CD8-positive, alpha-beta memory T cell (primary cell): ENCODE measurements at regions not wholly inside any gene's neighbourhood (a gene's known extent, or its start where the extent isn't known, plus 50 kb on each side); places are given as distances from the start of the nearest gene placed in this dataset.

Experiments
- CTCF ChIA-PET: fragments of 350-600 bp; sonication (Branson Sonifier 250); formaldehyde crosslinking; loops from one replicate; lab custom pipeline; 2021; ENCODE audit warnings: antibody characterized with exemption; lab: Charles Lee
- POLR2A ChIA-PET: fragments of 350-600 bp; sonication (Branson Sonifier 250); formaldehyde crosslinking; loops from one replicate; lab custom pipeline; 2021; ENCODE audit warnings: antibody characterized with exemption; lab: Charles Lee
- DNase-seq, 5 donors: peaks; one replicate each; pipeline versions ENCODE4 v3.0.0 to v3.0.0-alpha.2; 2020 to 2022; ENCODE audit warnings: mixed read lengths in 1 of 5
- H3K27ac ChIP-seq: one replicate; pipeline ENCODE4 v1.7.0; 2013; ENCODE audit warnings: low read depth, mild to moderate bottlenecking, low read length, moderate library complexity
- H3K27me3 ChIP-seq: 2 replicates; pipeline ENCODE4 v1.7.0; 2013; ENCODE audit warnings: low read length, mild to moderate bottlenecking; ENCODE audit not compliant: insufficient read depth, poor library complexity, severe bottlenecking
- H3K36me3 ChIP-seq: 2 replicates; pipeline ENCODE4 v1.7.0; 2013; ENCODE audit warnings: mild to moderate bottlenecking, low read length, moderate library complexity; ENCODE audit not compliant: insufficient read depth
- H3K4me1 ChIP-seq: 2 replicates; pipeline ENCODE4 v1.7.0; 2013; ENCODE audit warnings: mild to moderate bottlenecking, low read length, moderate library complexity; ENCODE audit not compliant: insufficient read depth
- H3K4me3 ChIP-seq: 2 replicates; pipeline ENCODE4 v1.7.0; 2013; ENCODE audit warnings: mild to moderate bottlenecking, low read length
- H3K9me3 ChIP-seq: 2 replicates; pipeline ENCODE4 v1.7.0; 2013; ENCODE audit warnings: mild to moderate bottlenecking, low read length
- H3K27ac Mint-ChIP-seq, 8 donors: one replicate each; pipeline ENCODE4 v1.8.0; 2020 to 2021; ENCODE audit warnings: mixed read lengths in 8 of 8, mild to moderate bottlenecking in 6 of 8, inconsistent platforms in 3 of 8, moderate library complexity in 3 of 8
- H3K27me3 Mint-ChIP-seq, 2 donors: one replicate each; pipeline ENCODE4 v1.8.0; 2020 to 2021; ENCODE audit warnings: mixed read lengths in 2 of 2, mild to moderate bottlenecking in 1 of 2, moderate library complexity in 1 of 2
- H3K36me3 Mint-ChIP-seq, 3 donors: one replicate each; pipeline ENCODE4 v1.8.0; 2020 to 2021; ENCODE audit warnings: mixed read lengths in 3 of 3, inconsistent platforms in 1 of 3, mild to moderate bottlenecking in 1 of 3
- H3K4me1 Mint-ChIP-seq, 3 donors: one replicate each; pipeline ENCODE4 v1.8.0; 2020 to 2021; ENCODE audit warnings: mixed read lengths in 3 of 3, inconsistent platforms in 1 of 3, mild to moderate bottlenecking in 1 of 3
- H3K4me3 Mint-ChIP-seq, 7 donors: one replicate each; pipeline ENCODE4 v1.8.0; 2020 to 2021; ENCODE audit warnings: mixed read lengths in 7 of 7, mild to moderate bottlenecking in 6 of 7, moderate library complexity in 4 of 7, inconsistent platforms in 2 of 7
- H3K9me3 Mint-ChIP-seq, 5 donors: one replicate each; pipeline ENCODE4 v1.8.0; 2020 to 2022; ENCODE audit warnings: mixed read lengths in 5 of 5, mild to moderate bottlenecking in 3 of 5, moderate library complexity in 2 of 5, inconsistent platforms in 1 of 5

DNA sequence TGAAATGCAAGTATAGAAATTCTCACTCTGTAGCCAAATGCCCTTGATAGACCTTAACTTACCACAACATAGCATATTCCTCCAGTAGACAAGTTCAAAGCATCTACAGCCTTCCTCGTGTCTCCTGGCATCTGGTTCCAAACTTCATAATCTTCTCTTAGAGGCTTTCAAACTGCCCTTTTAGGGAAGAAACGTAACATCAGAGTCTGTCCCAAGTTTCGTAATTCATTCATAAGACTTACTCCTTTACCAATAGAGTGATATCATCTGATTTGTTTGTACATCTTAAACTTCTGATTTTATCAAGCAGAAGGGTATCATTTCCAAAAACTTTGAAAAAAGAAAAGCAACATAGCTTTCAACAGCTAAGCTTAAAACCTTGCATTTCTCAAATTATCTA, 137.4 kb downstream of the SPRY2 start:
- Histone ChIP-seq H3K4me1 (no peaks in the 10 kb centered on the region), H3K27me3 (no peaks in the 10 kb centered on the region), H3K4me3 (no peak overlapping the region), H3K27ac (no peak overlapping the region), H3K9me3 (no peaks in the 10 kb centered on the region), H3K36me3 (no peaks in the 10 kb centered on the region)
- no peak overlapping the region for H3K27ac Mint-ChIP-seq
- DNase-seq = no peak
- POLR2A ChIA-PET = no interaction called here
- H3K27me3 Mint-ChIP-seq = peaks cover 0 to 5% of the 10 kb centered on the region in 2 donors
- H3K36me3 Mint-ChIP-seq = no peaks in the 10 kb centered on the region
- no peaks in the 10 kb centered on the region for H3K4me1 Mint-ChIP-seq
- CTCF ChIA-PET = no interaction called here
- H3K9me3 Mint-ChIP-seq = peaks cover 0 to 2% (median 0%) of the 10 kb centered on the region in 5 donors
- no peak overlapping the region for H3K4me3 Mint-ChIP-seq

DNA sequence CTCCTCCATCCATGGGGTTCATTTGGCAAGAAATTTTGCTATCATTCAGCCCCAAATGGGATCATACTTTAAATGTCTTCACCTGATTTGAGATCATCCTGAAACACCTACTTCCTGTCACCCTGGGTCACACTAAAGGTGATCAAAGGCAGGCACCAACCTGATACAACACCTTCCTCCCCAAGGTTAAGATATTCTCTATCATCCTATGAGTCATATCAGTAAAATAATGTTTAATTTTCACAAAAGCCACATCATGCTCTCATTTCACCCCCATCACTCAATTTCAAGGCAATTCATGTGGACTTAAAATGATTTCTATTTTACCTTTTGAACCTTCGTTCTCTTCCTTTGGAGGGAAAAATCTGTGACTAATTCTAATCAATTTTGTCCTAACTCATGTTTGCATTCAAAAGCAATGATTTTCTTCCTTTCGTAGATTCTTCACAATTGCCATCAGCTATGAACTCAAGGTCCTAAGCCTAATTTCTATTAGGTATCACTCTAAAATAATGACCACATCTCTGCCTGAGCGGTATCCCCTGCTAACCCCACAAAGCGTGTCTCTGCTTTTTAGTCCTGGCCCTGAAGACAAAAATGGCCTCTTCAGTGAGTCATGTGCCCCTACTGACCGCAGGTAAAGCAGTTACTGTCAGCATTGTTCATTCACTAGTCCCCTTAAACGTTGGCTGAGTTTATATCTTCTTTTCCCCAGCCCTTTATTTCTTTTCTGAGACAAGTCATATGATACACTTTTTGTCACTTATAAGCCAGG, 139.0 kb downstream of the SPRY2 start:
- H3K4me3 ChIP-seq = no peak overlapping the region
- H3K4me1 Mint-ChIP-seq = no peaks in the 10 kb centered on the region
- H3K4me3 Mint-ChIP-seq = no peak overlapping the region
- H3K4me1 ChIP-seq = no peaks in the 10 kb centered on the region
- H3K27ac Mint-ChIP-seq = no peak overlapping the region
- H3K9me3 Mint-ChIP-seq = peaks cover 0 to 2% (median 0%) of the 10 kb centered on the region in 5 donors
- H3K27ac ChIP-seq = no peak overlapping the region
- POLR2A ChIA-PET = no interaction called here
- no peaks in the 10 kb centered on the region for H3K36me3 ChIP-seq
- DNase-seq = no peak
- H3K27me3 Mint-ChIP-seq = peaks cover 0 to 5% of the 10 kb centered on the region in 2 donors
- no peaks in the 10 kb centered on the region for H3K27me3 ChIP-seq
- H3K36me3 Mint-ChIP-seq = no peaks in the 10 kb centered on the region
- H3K9me3 ChIP-seq = no peaks in the 10 kb centered on the region
- CTCF ChIA-PET = no interaction called here

DNA sequence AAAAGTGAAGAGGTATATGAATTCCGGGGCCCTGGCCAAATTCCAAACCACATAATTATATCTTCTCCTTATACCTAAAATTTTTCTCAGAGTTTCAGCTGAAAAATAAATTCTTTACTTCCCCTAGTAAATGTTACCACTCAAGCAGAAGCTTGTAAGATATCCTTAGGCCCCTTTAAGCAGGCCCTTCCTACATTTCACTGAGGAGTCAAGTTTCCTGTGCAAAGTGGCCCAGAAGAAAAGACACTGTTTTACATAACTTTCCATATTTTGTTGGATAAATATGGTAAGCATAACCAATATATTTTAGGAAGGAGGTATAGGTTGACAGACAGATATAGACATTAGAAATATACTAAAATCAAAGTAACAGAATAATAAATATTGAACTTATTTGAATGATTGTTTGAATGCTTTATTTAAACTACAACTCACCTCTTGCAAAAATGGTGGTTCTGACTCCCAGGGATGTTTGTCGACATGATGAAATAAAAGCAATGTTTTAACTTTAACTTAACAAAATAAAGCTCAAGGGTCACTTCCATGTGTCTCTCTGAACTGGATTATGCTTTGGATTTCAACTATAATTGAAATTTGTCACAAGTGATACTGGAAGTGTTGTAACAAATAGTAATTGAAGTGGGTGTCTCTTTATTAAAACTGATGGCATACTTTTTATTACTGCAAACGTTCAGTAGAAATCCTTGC, 141.2 kb downstream of the SPRY2 start:
- Histone ChIP-seq H3K27ac (no peak overlapping the region), H3K9me3 (no peaks in the 10 kb centered on the region), H3K4me1 (no peaks in the 10 kb centered on the region), H3K4me3 (no peak overlapping the region), H3K27me3 (no peaks in the 10 kb centered on the region), H3K36me3 (no peaks in the 10 kb centered on the region)
- Mint-ChIP-seq H3K27me3 (peaks cover 0 to 5% of the 10 kb centered on the region in 2 donors), H3K36me3 (no peaks in the 10 kb centered on the region), H3K27ac (no peak overlapping the region), H3K4me1 (no peaks in the 10 kb centered on the region), H3K9me3 (peaks cover 0 to 5% (median 0%) of the 10 kb centered on the region in 5 donors), H3K4me3 (no peak overlapping the region)
- POLR2A ChIA-PET = no interaction called here
- DNase-seq = no peak
- CTCF ChIA-PET = no interaction called here

DNA sequence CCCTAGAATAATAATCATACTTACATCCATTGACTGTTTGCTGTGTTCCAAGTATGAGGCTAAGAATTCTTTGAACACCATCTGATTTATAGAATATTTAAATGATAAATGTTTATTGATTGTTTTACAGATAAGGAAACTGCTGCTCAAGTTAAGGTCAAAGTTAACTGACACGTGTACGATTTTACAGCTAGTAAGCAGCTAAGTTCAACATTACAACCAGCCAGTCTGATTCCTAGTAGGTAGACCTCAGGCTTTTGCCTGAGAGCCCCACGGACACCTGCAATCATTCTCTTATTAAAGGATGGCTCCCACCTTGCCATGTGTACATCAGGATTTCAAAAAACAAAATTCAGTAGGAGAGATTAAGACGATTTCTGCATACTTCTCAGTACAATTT, 141.9 kb downstream of the SPRY2 start:
- Mint-ChIP-seq H3K9me3 (peaks cover 0 to 5% (median 0%) of the 10 kb centered on the region in 5 donors), H3K36me3 (no peaks in the 10 kb centered on the region), H3K4me1 (no peaks in the 10 kb centered on the region), H3K27me3 (peaks cover 0 to 5% of the 10 kb centered on the region in 2 donors), H3K27ac (no peak overlapping the region), H3K4me3 (no peak overlapping the region)
- Histone ChIP-seq H3K27ac (no peak overlapping the region), H3K4me1 (no peaks in the 10 kb centered on the region), H3K9me3 (no peaks in the 10 kb centered on the region), H3K36me3 (no peaks in the 10 kb centered on the region), H3K27me3 (no peaks in the 10 kb centered on the region), H3K4me3 (no peak overlapping the region)
- ChIA-PET CTCF (no interaction called here), POLR2A (no interaction called here)
- DNase-seq = no peak

DNA sequence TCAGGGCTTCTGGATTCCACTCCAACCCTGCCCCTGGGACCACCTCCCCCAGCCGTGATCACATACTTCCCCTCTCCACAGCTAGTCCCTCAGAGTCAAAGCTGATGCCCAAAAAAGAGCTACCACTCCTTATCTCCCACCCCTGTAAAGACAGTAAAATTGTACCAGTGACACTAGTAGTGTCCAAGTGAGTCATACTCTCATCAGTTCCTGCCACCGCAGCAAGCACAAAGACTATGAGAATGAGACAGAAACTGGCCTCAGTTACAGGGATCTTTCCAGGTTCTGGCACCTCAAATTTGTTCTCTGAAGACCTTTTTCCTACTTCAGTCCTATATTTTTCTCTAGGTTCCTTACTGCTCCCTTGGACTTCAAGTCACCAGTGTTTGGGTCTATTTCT, 144.2 kb downstream of the SPRY2 start:
- no peak overlapping the region for H3K27ac ChIP-seq
- H3K9me3 Mint-ChIP-seq = peaks cover 0 to 5% (median 0%) of the 10 kb centered on the region in 5 donors
- DNase-seq = no peak
- H3K4me3 Mint-ChIP-seq = no peak overlapping the region
- H3K27me3 Mint-ChIP-seq = no peaks in the 10 kb centered on the region
- H3K4me1 Mint-ChIP-seq = no peaks in the 10 kb centered on the region
- no peaks in the 10 kb centered on the region for H3K9me3 ChIP-seq
- H3K4me3 ChIP-seq = no peak overlapping the region
- CTCF ChIA-PET = no interaction called here
- no peaks in the 10 kb centered on the region for H3K4me1 ChIP-seq
- no peaks in the 10 kb centered on the region for H3K27me3 ChIP-seq
- H3K36me3 ChIP-seq = no peaks in the 10 kb centered on the region
- POLR2A ChIA-PET = no interaction called here
- no peak overlapping the region for H3K27ac Mint-ChIP-seq
- H3K36me3 Mint-ChIP-seq = no peaks in the 10 kb centered on the region

DNA sequence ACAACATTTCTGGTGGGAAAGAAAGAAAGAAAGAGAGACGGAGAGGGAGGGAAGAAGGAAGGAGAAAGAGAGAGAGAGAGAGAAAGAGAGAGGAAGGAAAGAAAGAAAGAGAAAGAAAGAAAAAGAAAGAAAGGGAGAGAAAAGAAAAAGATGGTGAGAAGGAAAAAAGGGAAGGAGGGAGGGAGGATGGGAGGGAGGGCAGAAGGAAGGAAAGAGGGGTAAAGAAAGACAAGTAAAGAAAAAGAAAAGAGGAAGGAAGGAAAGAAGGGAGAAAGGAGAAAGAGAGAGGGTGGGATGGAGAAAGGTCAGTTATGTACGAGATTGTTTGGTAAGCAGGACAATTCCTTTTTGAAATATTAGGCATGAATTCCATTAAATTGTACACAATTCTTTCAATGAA, 145.3 kb downstream of the SPRY2 start:
- H3K4me3 Mint-ChIP-seq = no peak overlapping the region
- POLR2A ChIA-PET = no interaction called here
- no peaks in the 10 kb centered on the region for H3K27me3 Mint-ChIP-seq
- H3K36me3 Mint-ChIP-seq = no peaks in the 10 kb centered on the region
- H3K27ac ChIP-seq = no peak overlapping the region
- no peak overlapping the region for H3K4me3 ChIP-seq
- H3K9me3 Mint-ChIP-seq = peaks cover 0 to 5% (median 0%) of the 10 kb centered on the region in 5 donors
- H3K4me1 ChIP-seq = no peaks in the 10 kb centered on the region
- CTCF ChIA-PET = no interaction called here
- H3K4me1 Mint-ChIP-seq = no peaks in the 10 kb centered on the region
- no peak for DNase-seq
- no peaks in the 10 kb centered on the region for H3K27me3 ChIP-seq
- H3K9me3 ChIP-seq = no peaks in the 10 kb centered on the region
- peak overlapping the region in 1 of 8 donors; percentile 11 for H3K27ac Mint-ChIP-seq
- H3K36me3 ChIP-seq = no peaks in the 10 kb centered on the region

DNA sequence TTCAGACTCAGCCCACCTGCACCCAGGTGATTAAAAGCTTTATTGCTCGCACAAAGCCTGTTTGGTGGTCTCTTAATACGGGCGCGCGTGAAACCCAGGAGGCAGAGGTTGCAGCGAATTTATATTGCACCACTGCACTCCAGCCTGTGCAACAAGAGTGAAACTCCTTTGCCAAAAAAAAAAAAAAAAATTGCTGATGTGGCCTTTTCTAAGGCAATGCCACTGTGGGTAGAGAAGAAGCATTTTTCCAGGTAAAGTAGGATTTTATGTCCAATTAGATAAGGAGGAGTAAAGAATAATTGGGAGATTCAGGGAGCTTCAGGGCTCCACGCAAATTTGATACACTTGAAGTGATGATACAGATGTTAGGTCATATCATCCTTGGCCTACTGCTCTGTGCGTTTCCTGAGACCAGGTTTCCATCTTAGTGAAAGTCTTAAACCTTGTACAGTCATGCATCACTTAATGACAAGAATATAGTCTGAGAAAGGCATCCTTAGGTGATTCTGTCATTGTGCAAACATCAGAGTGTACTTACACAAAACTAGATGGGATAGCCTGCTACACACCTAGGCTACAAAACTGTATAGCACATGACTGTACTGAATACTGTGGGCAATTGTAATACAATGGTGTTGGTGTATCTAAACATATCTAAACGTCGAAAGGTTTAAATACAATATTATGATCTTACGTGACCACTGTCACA, 150.9 kb downstream of the SPRY2 start:
- CTCF ChIA-PET = no interaction called here
- H3K27ac ChIP-seq = no peak overlapping the region
- H3K36me3 ChIP-seq = no peaks in the 10 kb centered on the region
- no peak overlapping the region for H3K4me3 Mint-ChIP-seq
- H3K4me1 ChIP-seq = no peaks in the 10 kb centered on the region
- POLR2A ChIA-PET = no interaction called here
- no peaks in the 10 kb centered on the region for H3K9me3 ChIP-seq
- no peaks in the 10 kb centered on the region for H3K27me3 ChIP-seq
- H3K27ac Mint-ChIP-seq = no peak overlapping the region
- no peaks in the 10 kb centered on the region for H3K27me3 Mint-ChIP-seq
- H3K4me3 ChIP-seq = no peak overlapping the region
- peaks cover 0 to 3% (median 0%) of the 10 kb centered on the region in 5 donors for H3K9me3 Mint-ChIP-seq
- no peaks in the 10 kb centered on the region for H3K4me1 Mint-ChIP-seq
- no peak for DNase-seq
- no peaks in the 10 kb centered on the region for H3K36me3 Mint-ChIP-seq

DNA sequence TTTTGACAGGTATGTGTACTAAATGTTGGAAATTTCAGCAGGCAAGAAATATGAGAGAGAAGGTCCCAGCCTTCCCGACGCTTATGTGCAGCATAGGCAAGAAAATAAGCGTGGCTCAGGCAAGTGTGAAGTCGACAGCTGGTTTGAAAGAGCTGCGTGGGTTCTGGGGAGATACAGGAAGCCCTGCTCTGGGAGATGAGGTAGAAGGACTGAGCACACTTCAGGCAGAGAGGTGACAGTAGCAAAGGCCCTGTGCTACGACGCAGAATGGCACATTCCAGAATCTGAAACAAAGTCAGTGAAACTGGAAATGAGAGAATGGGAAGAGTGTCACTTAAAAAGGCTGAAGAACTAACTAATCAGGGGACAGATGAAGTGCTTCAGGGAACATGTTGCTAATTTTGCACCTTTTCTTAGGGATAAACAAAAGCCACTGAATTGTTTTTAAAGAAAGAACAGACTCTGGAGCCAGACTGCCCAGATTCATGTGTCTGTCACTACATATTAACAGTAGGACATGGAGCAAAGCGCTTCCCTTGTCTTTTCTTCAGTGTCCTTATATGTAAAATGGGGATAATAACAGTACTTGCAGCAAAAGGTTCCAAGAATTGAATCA, 160.1 kb downstream of the SPRY2 start:
- ChIA-PET POLR2A (no interaction called here), CTCF (no interaction called here)
- Mint-ChIP-seq H3K36me3 (no peaks in the 10 kb centered on the region), H3K9me3 (peaks cover 0 to 5% (median 0%) of the 10 kb centered on the region in 5 donors), H3K27ac (no peak overlapping the region), H3K27me3 (peaks cover 0 to 1% of the 10 kb centered on the region in 2 donors), H3K4me1 (no peaks in the 10 kb centered on the region), H3K4me3 (no peak overlapping the region)
- Histone ChIP-seq H3K9me3 (no peaks in the 10 kb centered on the region), H3K36me3 (no peaks in the 10 kb centered on the region), H3K27ac (no peak overlapping the region), H3K27me3 (no peaks in the 10 kb centered on the region), H3K4me3 (no peak overlapping the region), H3K4me1 (no peaks in the 10 kb centered on the region)
- no peak for DNase-seq
